Heart left ventricle (tissue), 16 donors: ENCODE measurements at regions not wholly inside any gene's neighbourhood (a gene's known extent, or its start where the extent isn't known, plus 50 kb on each side); places are given as distances from the start of the nearest gene placed in this dataset.

ENCODE experiments used
- ATAC-seq, 4 donors: fragments of 200-7000 bp; cut with Tn5 transposase; one replicate each; pipeline ENCODE4 v1.9.1; 2020 to 2022; ENCODE audit warnings: moderate library complexity in 4 of 4, mild to moderate bottlenecking in 3 of 4, moderate number of reproducible peaks in 1 of 4
- DNase-seq, 5 donors: peaks; one replicate each; pipeline ENCODE4 v3.0.0-alpha.2; 2020
- H3K27ac ChIP-seq, 12 donors: fragments of 200-600 bp; sonication (generic) in 4 of 12; one replicate each; pipeline versions ENCODE4 v1.5.0 to v1.8.0; 2016 to 2022; ENCODE audit warnings: mild to moderate bottlenecking in 2 of 12
- H3K27me3 ChIP-seq, 9 donors: fragments of 200-600 bp; sonication (generic) in 2 of 9; one replicate each; pipeline versions ENCODE4 v1.5.1 to v1.8.0; 2016 to 2022; ENCODE audit warnings: mild to moderate bottlenecking in 3 of 9
- H3K36me3 ChIP-seq, 9 donors: fragments of 200-600 bp; sonication (generic) in 2 of 9; one replicate each; pipeline versions ENCODE4 v1.5.0 to v1.8.0; 2018 to 2022; ENCODE audit warnings: mild to moderate bottlenecking in 2 of 9
- H3K4me1 ChIP-seq, 12 donors: fragments of 200-600 bp; sonication (generic) in 4 of 12; one replicate each; pipeline versions ENCODE4 v1.5.0 to v1.8.0; 2016 to 2022; ENCODE audit warnings: mild to moderate bottlenecking in 3 of 12
- H3K4me3 ChIP-seq, 12 donors: fragments of 200-600 bp; sonication (generic) in 4 of 12; one replicate each; pipeline versions ENCODE4 v1.5.0 to v1.8.0; 2017 to 2022; ENCODE audit warnings: mild to moderate bottlenecking in 9 of 12, moderate library complexity in 4 of 12
- H3K9me3 ChIP-seq, 12 donors: fragments of 200-600 bp; sonication (generic) in 4 of 12; one replicate each; pipeline versions ENCODE4 v1.5.0 to v1.8.0; 2016 to 2022; ENCODE audit warnings: mild to moderate bottlenecking in 1 of 12
- POLR2A ChIP-seq, 2 donors: fragments of 450-650 bp; IDR thresholded peaks; one replicate each; pipeline ENCODE4 v1.6.1; 2017; ENCODE audit warnings: antibody characterized with exemption in 2 of 2, mild to moderate bottlenecking in 2 of 2, moderate library complexity in 2 of 2
- WGBS, 4 donors: extraction: QIAGEN DNeasy Blood & Tissue Kit in 2 of 4; methylation state at CpG; one replicate each; pipeline versions ENCODE4 v1.1.5 to v1.1.7; 2013 to 2018; 5-methylcytosine and 5-hydroxymethylcytosine counted together
- intact Hi-C, 10 donors: fragments of 100-400 bp; cut with DNase I; formaldehyde crosslinking; loops; one replicate each; pipeline versions ENCODE4 v1.11.1 to v1.14.2; 2022
- TF ChIP-seq, protein P1 (sequence below), 12 donors: fragments of 200-600 bp; sonication (generic) in 4 of 12; IDR thresholded peaks; one replicate each; pipeline versions ENCODE4 v1.5.0 to v1.8.0; 2018 to 2022; ENCODE audit warnings: antibody characterized with exemption in 12 of 12, mild to moderate bottlenecking in 5 of 12
- donor health status: ischemic (EF 13 %, LVEDD 7.1; RV severe dilation, severe dysfunction).
- donor health status: healthy with polysubstance abuse.
- donor health status: DM: no; HTN: yes; CAD: no.
- donor health status: DM: no; HTN: no; CAD: no.
- donor health status: ischemic (EF 25% LVEDD 6.9; RV normal size, moderate dysfunction).
- donor health status: ischemic (EF 25% LVEDD 5.7; RV mildly dilated, moderate dysfunction).
- donor health status: healthy.
- donor health status: DM: yes; HTN: yes; CAD: no.
- donor health status: ischemic (EF 35%, LVEDD 5.7; RV mildly dilated, moderate dysfunction).
- donor health status: nonischemic (EF 11% LVEDD 7.7; RV severe dilation, severe dysfunction).
- donor health status: DM: yes; HTN: yes; CAD: no.
- donor health status: PGD.
- donor health status: ischemic (EF 29% LVEDD 5.4; RV normal size, mild dysfunction).
- donor health status: nonischemic (EF 23%, LVEDD 6.1; RV moderate dilation, normal function).

DNA sequence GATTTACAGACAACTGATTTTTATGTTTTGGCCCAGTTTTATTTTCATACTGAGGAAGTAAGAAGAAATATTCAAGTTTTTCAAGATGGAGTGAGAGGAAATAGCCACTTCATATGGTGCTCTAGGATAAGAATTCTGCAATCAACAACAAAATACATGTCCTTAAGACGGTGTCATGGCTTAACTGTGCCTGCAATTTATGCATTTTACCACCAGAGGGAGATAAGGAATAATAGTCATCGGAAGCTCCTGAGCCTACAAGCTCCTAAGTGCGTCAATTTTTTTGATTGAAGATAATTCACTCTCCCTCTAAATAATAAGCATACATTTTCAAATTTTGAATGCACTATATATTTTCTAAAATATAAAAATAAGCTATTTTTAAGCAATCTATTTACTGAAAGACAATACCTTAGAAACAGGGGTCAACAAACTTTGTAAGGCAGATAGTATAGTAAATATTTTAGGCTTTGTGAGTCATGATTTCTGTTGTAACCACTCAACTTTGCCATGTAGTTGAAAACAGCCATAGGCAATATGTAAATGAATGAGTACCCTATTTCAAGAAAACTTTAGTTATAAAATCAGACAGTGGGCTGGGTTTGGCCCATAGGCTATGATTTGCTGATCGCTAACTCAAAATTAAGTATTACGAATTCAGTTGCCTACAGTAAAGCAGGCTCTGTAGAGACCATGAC lies 230.9 kb upstream of the DTNBP1 start:
- TF ChIP-seq POLR2A (IDR thresholded peaks at IDR 0.05), result no peak
- TF ChIP-seq, protein P1, sequence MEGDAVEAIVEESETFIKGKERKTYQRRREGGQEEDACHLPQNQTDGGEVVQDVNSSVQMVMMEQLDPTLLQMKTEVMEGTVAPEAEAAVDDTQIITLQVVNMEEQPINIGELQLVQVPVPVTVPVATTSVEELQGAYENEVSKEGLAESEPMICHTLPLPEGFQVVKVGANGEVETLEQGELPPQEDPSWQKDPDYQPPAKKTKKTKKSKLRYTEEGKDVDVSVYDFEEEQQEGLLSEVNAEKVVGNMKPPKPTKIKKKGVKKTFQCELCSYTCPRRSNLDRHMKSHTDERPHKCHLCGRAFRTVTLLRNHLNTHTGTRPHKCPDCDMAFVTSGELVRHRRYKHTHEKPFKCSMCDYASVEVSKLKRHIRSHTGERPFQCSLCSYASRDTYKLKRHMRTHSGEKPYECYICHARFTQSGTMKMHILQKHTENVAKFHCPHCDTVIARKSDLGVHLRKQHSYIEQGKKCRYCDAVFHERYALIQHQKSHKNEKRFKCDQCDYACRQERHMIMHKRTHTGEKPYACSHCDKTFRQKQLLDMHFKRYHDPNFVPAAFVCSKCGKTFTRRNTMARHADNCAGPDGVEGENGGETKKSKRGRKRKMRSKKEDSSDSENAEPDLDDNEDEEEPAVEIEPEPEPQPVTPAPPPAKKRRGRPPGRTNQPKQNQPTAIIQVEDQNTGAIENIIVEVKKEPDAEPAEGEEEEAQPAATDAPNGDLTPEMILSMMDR (IDR thresholded peaks at IDR 0.05), result peak in 6 of 12 donors; percentile 19 to 32 (median 28)
- intact Hi-C loops, result loop anchor here in 1 of 10 donors (10.0 kb wide), 1 partner anchor 231 kb away; the partner anchor contains the start of gene MYLIP
- DNase-seq, result no peak
- peaks cover 0 to 14% (median 0%) of the 10 kb centered on the region in 12 donors for H3K9me3 ChIP-seq
- no peaks in the 10 kb centered on the region for H3K27me3 ChIP-seq
- H3K4me1 ChIP-seq, result peaks cover 0 to 38% (median 9%) of the 10 kb centered on the region in 12 donors
- WGBS, 4 donors, result 64 to 71% (median 68%) methylated on average over 5 of the region's 5 CpGs
- H3K27ac ChIP-seq, result no peak overlapping the region
- no peak overlapping the region for H3K4me3 ChIP-seq
- no peak for ATAC-seq
- H3K36me3 ChIP-seq, result no peaks in the 10 kb centered on the region

DNA sequence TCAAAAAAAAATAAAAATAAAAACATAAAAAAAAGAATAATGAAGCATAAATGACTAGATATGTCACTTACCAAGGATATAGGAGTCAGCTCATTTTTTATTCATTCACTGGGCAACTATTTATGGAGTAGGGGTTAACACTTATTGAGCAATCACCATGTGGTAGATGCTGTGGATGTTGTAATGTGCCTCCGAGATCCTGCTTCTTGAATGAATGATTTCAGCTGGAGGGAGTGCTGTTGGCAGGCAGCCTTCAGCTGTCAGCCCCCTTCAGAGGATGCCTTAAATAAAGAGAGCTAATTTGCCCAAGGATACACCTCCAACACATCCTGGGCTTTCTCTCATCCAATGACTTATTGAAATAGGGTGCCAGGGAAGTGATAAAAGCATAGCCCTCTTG lies 229.5 kb upstream of the DTNBP1 start:
- no peak overlapping the region for H3K4me3 ChIP-seq
- intact Hi-C loops, result loop anchor here in 1 of 10 donors (10.0 kb wide), 1 partner anchor 232 kb away; the partner anchor contains the start of gene MYLIP
- 69 to 74% (median 72%) methylated on average over 1 of the region's 1 CpG for WGBS, 4 donors
- no peak for DNase-seq
- H3K27ac ChIP-seq, result no peak overlapping the region
- TF ChIP-seq, protein P1 (IDR thresholded peaks at IDR 0.05), result no peak
- TF ChIP-seq POLR2A (IDR thresholded peaks at IDR 0.05), result no peak
- H3K4me1 ChIP-seq, result peaks cover 0 to 43% (median 10%) of the 10 kb centered on the region in 12 donors
- peak in 1 of 4 donors; percentile 23 for ATAC-seq
- no peaks in the 10 kb centered on the region for H3K36me3 ChIP-seq
- H3K27me3 ChIP-seq, result no peaks in the 10 kb centered on the region
- H3K9me3 ChIP-seq, result peaks cover 0 to 14% (median 0%) of the 10 kb centered on the region in 12 donors

DNA sequence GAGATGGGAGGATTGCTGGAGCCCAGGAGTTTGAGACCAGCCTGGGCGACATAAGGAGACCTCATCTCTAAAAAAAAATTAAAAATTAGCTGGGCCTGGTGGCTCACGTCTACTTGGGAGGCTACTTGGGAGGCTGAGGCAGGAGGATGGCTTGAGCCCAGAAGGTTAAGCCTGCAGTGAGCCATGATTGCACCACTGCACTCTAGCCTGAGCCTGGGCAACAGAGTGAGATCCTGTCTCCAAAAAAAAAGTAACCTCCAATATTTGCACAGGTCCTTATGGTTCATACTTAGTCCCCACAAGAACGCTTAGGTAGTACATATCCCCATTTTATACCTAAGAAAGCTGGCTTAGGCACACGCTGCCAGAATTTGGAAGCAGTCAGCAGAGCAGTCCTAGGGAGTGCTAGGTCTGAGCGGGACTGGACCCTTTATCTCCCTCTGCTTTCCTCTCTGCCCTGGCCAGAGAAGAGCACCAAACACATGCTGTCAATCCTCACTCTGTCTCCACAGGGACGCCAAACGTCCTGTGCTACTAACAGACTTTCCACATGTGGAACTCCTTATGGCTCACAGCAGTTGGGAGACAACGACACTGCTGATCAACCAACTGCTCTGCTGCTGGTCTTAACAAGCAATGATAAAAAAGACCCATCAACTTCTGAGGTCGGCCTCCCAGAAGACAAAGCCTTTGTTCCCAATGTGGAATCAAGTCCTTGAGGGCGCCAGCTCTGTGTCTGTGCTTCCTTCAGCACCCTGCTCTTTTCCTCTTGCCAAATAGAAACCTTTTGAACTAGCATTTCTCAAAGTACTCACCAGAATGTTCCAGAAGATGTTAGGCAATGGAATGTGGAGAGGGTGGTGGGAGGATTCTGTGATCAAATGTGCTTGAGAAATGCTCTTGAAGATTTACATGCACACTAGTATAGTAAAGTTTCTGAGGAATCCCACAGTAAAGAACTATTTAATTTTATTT lies 226.3 kb upstream of the DTNBP1 start:
- peak; percentile 57 to 82 (median 74) for ATAC-seq
- DNase-seq, result peak in 2 of 5 donors; percentile 31 to 35
- Histone ChIP-seq H3K4me1 (peaks cover 0 to 26% (median 1%) of the 10 kb centered on the region in 12 donors), H3K27ac (peak overlapping the region in 3 of 12 donors; percentile 1 to 14 (median 10)), H3K9me3 (peaks cover 0 to 13% (median 0%) of the 10 kb centered on the region in 12 donors), H3K4me3 (no peak overlapping the region), H3K27me3 (no peaks in the 10 kb centered on the region), H3K36me3 (no peaks in the 10 kb centered on the region)
- no peak for TF ChIP-seq POLR2A (IDR thresholded peaks at IDR 0.05)
- TF ChIP-seq, protein P1 (IDR thresholded peaks at IDR 0.05), result no peak
- 71 to 77% (median 73%) methylated on average over 10 of the region's 10 CpGs for WGBS, 4 donors
- intact Hi-C loops, result no loop called here
